ENCODE measurements at regions not wholly inside any gene's neighbourhood (a gene's known extent, or its start where the extent isn't known, plus 50 kb on each side); places are given as distances from the start of the nearest gene placed in this dataset.
A peak's percentile ranks its signal among the peaks of the same experiment; 100 is the strongest.

GRCh38 chr2:194363295-194363694, 1293.7 kb upstream of the SLC39A10 start:
- FAIRE-seq, result no peak
- no peak for DNase-seq (ENCODE audit: insufficient read length, low spot score)
- no peak for TF ChIP-seq CTCF (IDR thresholded peaks at IDR 0.05; ENCODE audit: insufficient read depth, missing control alignments)

GRCh38 chr2:194352505-194352904, 1304.5 kb upstream of the SLC39A10 start:
- FAIRE-seq (no peak), DNase-seq (ENCODE audit: insufficient read length, low spot score) (no peak)
- no peak for TF ChIP-seq CTCF (IDR thresholded peaks at IDR 0.05; ENCODE audit: insufficient read depth, missing control alignments)

- no peak for FAIRE-seq
- no peak for DNase-seq (ENCODE audit: insufficient read length, low spot score)
- TF ChIP-seq CTCF (IDR thresholded peaks at IDR 0.05; ENCODE audit: insufficient read depth, missing control alignments), result no peak
Measured at GRCh38 chr2:194346193-194346592, 1310.8 kb upstream of the SLC39A10 start.

- FAIRE-seq (peak; percentile 35), DNase-seq (ENCODE audit: insufficient read length, low spot score) (no peak)
- TF ChIP-seq CTCF (IDR thresholded peaks at IDR 0.05; ENCODE audit: insufficient read depth, missing control alignments), result no peak
Measured at GRCh38 chr2:194345347-194345746, 1311.7 kb upstream of the SLC39A10 start.

GRCh38 chr2:194343167-194343566, 1313.9 kb upstream of the SLC39A10 start:
- DNase-seq (ENCODE audit: insufficient read length, low spot score) (no peak), FAIRE-seq (no peak)
- no peak for TF ChIP-seq CTCF (IDR thresholded peaks at IDR 0.05; ENCODE audit: insufficient read depth, missing control alignments)

- no peak for FAIRE-seq
- DNase-seq (ENCODE audit: insufficient read length, low spot score), result no peak
- no peak for TF ChIP-seq CTCF (IDR thresholded peaks at IDR 0.05; ENCODE audit: insufficient read depth, missing control alignments)
Measured at GRCh38 chr2:194332799-194333490, 1324.1 kb upstream of the SLC39A10 start.

GRCh38 chr2:194328456-194328855, 1328.6 kb upstream of the SLC39A10 start:
- DNase-seq (ENCODE audit: insufficient read length, low spot score), result no peak
- no peak for FAIRE-seq
- TF ChIP-seq CTCF (IDR thresholded peaks at IDR 0.05; ENCODE audit: insufficient read depth, missing control alignments), result no peak

Data from D721Med (cell line).